ENCODE measurements at regions not wholly inside any gene's neighbourhood (a gene's known extent, or its start where the extent isn't known, plus 50 kb on each side); places are given as distances from the start of the nearest gene placed in this dataset.

- Histone ChIP-seq H3K79me2 (ENCODE audit: insufficient read depth, low read length) (no peaks in the 10 kb centered on the region), H2AFZ (ENCODE audit: low read length) (no peak overlapping the region), H3F3A (ENCODE audit: insufficient read depth, low read length) (no peaks in the 10 kb centered on the region), H3K27ac (ENCODE audit: low read depth, low read length, poor library complexity, severe bottlenecking) (no peak overlapping the region), H3K4me1 (ENCODE audit: insufficient read depth, low read length, severe bottlenecking) (no peaks in the 10 kb centered on the region), H3K9me3 (ENCODE audit: low read length) (no peaks in the 10 kb centered on the region), H3K36me3 (ENCODE audit: insufficient read depth, low read length) (no peaks in the 10 kb centered on the region), H3K4me2 (ENCODE audit: low read length) (no peak overlapping the region), H3K27me3 (ENCODE audit: insufficient read depth, low read length) (no peaks in the 10 kb centered on the region), H4K20me1 (ENCODE audit: insufficient read depth, low read length) (no peaks in the 10 kb centered on the region), H3K9me2 (ENCODE audit: low read depth, low read length) (no peaks in the 10 kb centered on the region), H3K9ac (ENCODE audit: low read length) (no peak overlapping the region), H3K4me3 (ENCODE audit: low read depth, low read length, poor library complexity, severe bottlenecking) (no peak overlapping the region)
- no peak for TF ChIP-seq CTCF (IDR thresholded peaks at IDR 0.05; ENCODE audit: low read length)
- no peak for TF ChIP-seq EZH2 (IDR thresholded peaks at IDR 0.05; ENCODE audit: borderline replicate concordance, low read length)
Measured at GRCh38 chr13:22536851-22537250, 643.9 kb upstream of the SGCG start.

- TF ChIP-seq EZH2 (IDR thresholded peaks at IDR 0.05; ENCODE audit: borderline replicate concordance, low read length): no peak
- no peaks in the 10 kb centered on the region for H3K79me2 ChIP-seq (ENCODE audit: insufficient read depth, low read length)
- no peaks in the 10 kb centered on the region for H3K36me3 ChIP-seq (ENCODE audit: insufficient read depth, low read length)
- H3K27ac ChIP-seq (ENCODE audit: low read depth, low read length, poor library complexity, severe bottlenecking): no peak overlapping the region
- no peaks in the 10 kb centered on the region for H4K20me1 ChIP-seq (ENCODE audit: insufficient read depth, low read length)
- no peak overlapping the region for H3K4me3 ChIP-seq (ENCODE audit: low read depth, low read length, poor library complexity, severe bottlenecking)
- no peaks in the 10 kb centered on the region for H3K9me3 ChIP-seq (ENCODE audit: low read length)
- no peak overlapping the region for H3K9ac ChIP-seq (ENCODE audit: low read length)
- H3F3A ChIP-seq (ENCODE audit: insufficient read depth, low read length): no peaks in the 10 kb centered on the region
- H3K27me3 ChIP-seq (ENCODE audit: insufficient read depth, low read length): no peaks in the 10 kb centered on the region
- H3K4me1 ChIP-seq (ENCODE audit: insufficient read depth, low read length, severe bottlenecking): no peaks in the 10 kb centered on the region
- H3K4me2 ChIP-seq (ENCODE audit: low read length): no peak overlapping the region
- H3K9me2 ChIP-seq (ENCODE audit: low read depth, low read length): no peaks in the 10 kb centered on the region
- no peak overlapping the region for H2AFZ ChIP-seq (ENCODE audit: low read length)
Measured at GRCh38 chr13:22538400-22538799, 642.4 kb upstream of the SGCG start.

GRCh38 chr13:22549126-22549525 lies 631.7 kb upstream of the SGCG start:
- TF ChIP-seq CTCF (IDR thresholded peaks at IDR 0.05; ENCODE audit: low read length) (no peak), EZH2 (IDR thresholded peaks at IDR 0.05; ENCODE audit: borderline replicate concordance, low read length) (no peak)

GRCh38 chr13:22561581-22561980 lies 619.2 kb upstream of the SGCG start:
- no peak for TF ChIP-seq CTCF (IDR thresholded peaks at IDR 0.05; ENCODE audit: low read length)
- no peak for TF ChIP-seq EZH2 (IDR thresholded peaks at IDR 0.05; ENCODE audit: borderline replicate concordance, low read length)
- Histone ChIP-seq H3K9me2 (ENCODE audit: low read depth, low read length) (no peaks in the 10 kb centered on the region), H3F3A (ENCODE audit: insufficient read depth, low read length) (no peaks in the 10 kb centered on the region), H2AFZ (ENCODE audit: low read length) (no peak overlapping the region), H3K27me3 (ENCODE audit: insufficient read depth, low read length) (no peaks in the 10 kb centered on the region), H3K36me3 (ENCODE audit: insufficient read depth, low read length) (no peaks in the 10 kb centered on the region), H3K9me3 (ENCODE audit: low read length) (no peaks in the 10 kb centered on the region), H3K4me2 (ENCODE audit: low read length) (no peak overlapping the region), H3K27ac (ENCODE audit: low read depth, low read length, poor library complexity, severe bottlenecking) (no peak overlapping the region), H3K79me2 (ENCODE audit: insufficient read depth, low read length) (no peaks in the 10 kb centered on the region), H3K4me3 (ENCODE audit: low read depth, low read length, poor library complexity, severe bottlenecking) (no peak overlapping the region), H3K9ac (ENCODE audit: low read length) (no peak overlapping the region), H4K20me1 (ENCODE audit: insufficient read depth, low read length) (no peaks in the 10 kb centered on the region), H3K4me1 (ENCODE audit: insufficient read depth, low read length, severe bottlenecking) (no peaks in the 10 kb centered on the region)

More at GRCh38 chr13:22549126-22549525, 631.7 kb upstream of the SGCG start:
- Histone ChIP-seq H3F3A (ENCODE audit: insufficient read depth, low read length) (no peaks in the 10 kb centered on the region), H3K27ac (ENCODE audit: low read depth, low read length, poor library complexity, severe bottlenecking) (no peak overlapping the region), H3K4me1 (ENCODE audit: insufficient read depth, low read length, severe bottlenecking) (no peaks in the 10 kb centered on the region), H3K36me3 (ENCODE audit: insufficient read depth, low read length) (no peaks in the 10 kb centered on the region), H3K4me3 (ENCODE audit: low read depth, low read length, poor library complexity, severe bottlenecking) (no peak overlapping the region), H3K9me2 (ENCODE audit: low read depth, low read length) (no peaks in the 10 kb centered on the region), H3K9ac (ENCODE audit: low read length) (no peak overlapping the region), H2AFZ (ENCODE audit: low read length) (no peak overlapping the region), H3K79me2 (ENCODE audit: insufficient read depth, low read length) (no peaks in the 10 kb centered on the region), H4K20me1 (ENCODE audit: insufficient read depth, low read length) (no peaks in the 10 kb centered on the region), H3K4me2 (ENCODE audit: low read length) (no peak overlapping the region), H3K9me3 (ENCODE audit: low read length) (no peaks in the 10 kb centered on the region), H3K27me3 (ENCODE audit: insufficient read depth, low read length) (no peaks in the 10 kb centered on the region)
